ENCODE measurements at regions not wholly inside any gene's neighbourhood (a gene's known extent, or its start where the extent isn't known, plus 50 kb on each side); places are given as distances from the start of the nearest gene placed in this dataset.

GRCh38 chr12:68392376-68392775 lies 60.2 kb upstream of the MDM1 start:
- Histone ChIP-seq H3K36me3 (replicated peaks in 1 of 2; ENCODE audit: control insufficient read depth in 1 of 2, insufficient read depth in 2 of 2, low read length in 1 of 2) (no peaks in the 10 kb centered on the region), H3K9me2 (no peaks in the 10 kb centered on the region), H3K27ac (ENCODE audit: low read depth in 2 of 2, low read length in 1 of 2) (no peak overlapping the region), H3K4me3 (ENCODE audit: low read depth in 2 of 2, low read length in 1 of 2) (no peak overlapping the region), H3F3A (replicated peaks; ENCODE audit: insufficient read depth) (no peaks in the 10 kb centered on the region), H3K79me2 (ENCODE audit: insufficient read depth) (no peaks in the 10 kb centered on the region), H3K4me1 (ENCODE audit: control insufficient read depth in 1 of 2, insufficient read depth in 2 of 2, low read depth in 1 of 2, low read length in 1 of 2) (no peaks in the 10 kb centered on the region), H3K27me3 (ENCODE audit: insufficient read depth) (no peaks in the 10 kb centered on the region), H2AFZ (ENCODE audit: low read depth) (no peak overlapping the region), H4K20me1 (ENCODE audit: insufficient read depth) (no peaks in the 10 kb centered on the region), H3K4me2 (no peak overlapping the region), H3K9ac (no peak overlapping the region), H3K9me3 (no peaks in the 10 kb centered on the region; the same call in 1 of the 2 replicates)
- ChIA-PET CTCF (interaction anchor here (1.0 kb wide), 1 partner anchor 11 kb away, joined by 3 read pairs; no protein-coding TSS in a partner anchor), POLR2A (no interaction called here)
- no peak for DNase-seq
- TF ChIP-seq TCF12 (IDR thresholded peaks at IDR 0.05) (no peak), RXRA (IDR thresholded peaks at IDR 0.05; ENCODE audit: borderline replicate concordance, low read depth) (no peak), MEF2A (IDR thresholded peaks at IDR 0.05; ENCODE audit: borderline replicate concordance, low read depth) (no peak)
- TF ChIP-seq, protein P1, sequence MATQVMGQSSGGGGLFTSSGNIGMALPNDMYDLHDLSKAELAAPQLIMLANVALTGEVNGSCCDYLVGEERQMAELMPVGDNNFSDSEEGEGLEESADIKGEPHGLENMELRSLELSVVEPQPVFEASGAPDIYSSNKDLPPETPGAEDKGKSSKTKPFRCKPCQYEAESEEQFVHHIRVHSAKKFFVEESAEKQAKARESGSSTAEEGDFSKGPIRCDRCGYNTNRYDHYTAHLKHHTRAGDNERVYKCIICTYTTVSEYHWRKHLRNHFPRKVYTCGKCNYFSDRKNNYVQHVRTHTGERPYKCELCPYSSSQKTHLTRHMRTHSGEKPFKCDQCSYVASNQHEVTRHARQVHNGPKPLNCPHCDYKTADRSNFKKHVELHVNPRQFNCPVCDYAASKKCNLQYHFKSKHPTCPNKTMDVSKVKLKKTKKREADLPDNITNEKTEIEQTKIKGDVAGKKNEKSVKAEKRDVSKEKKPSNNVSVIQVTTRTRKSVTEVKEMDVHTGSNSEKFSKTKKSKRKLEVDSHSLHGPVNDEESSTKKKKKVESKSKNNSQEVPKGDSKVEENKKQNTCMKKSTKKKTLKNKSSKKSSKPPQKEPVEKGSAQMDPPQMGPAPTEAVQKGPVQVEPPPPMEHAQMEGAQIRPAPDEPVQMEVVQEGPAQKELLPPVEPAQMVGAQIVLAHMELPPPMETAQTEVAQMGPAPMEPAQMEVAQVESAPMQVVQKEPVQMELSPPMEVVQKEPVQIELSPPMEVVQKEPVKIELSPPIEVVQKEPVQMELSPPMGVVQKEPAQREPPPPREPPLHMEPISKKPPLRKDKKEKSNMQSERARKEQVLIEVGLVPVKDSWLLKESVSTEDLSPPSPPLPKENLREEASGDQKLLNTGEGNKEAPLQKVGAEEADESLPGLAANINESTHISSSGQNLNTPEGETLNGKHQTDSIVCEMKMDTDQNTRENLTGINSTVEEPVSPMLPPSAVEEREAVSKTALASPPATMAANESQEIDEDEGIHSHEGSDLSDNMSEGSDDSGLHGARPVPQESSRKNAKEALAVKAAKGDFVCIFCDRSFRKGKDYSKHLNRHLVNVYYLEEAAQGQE (IDR thresholded peaks at IDR 0.05; ENCODE audit: low read depth, low read length) = no peak
- TF ChIP-seq, protein P2, sequence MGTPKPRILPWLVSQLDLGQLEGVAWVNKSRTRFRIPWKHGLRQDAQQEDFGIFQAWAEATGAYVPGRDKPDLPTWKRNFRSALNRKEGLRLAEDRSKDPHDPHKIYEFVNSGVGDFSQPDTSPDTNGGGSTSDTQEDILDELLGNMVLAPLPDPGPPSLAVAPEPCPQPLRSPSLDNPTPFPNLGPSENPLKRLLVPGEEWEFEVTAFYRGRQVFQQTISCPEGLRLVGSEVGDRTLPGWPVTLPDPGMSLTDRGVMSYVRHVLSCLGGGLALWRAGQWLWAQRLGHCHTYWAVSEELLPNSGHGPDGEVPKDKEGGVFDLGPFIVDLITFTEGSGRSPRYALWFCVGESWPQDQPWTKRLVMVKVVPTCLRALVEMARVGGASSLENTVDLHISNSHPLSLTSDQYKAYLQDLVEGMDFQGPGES (IDR thresholded peaks at IDR 0.05; ENCODE audit: low read depth, low read length) = no peak

DNA sequence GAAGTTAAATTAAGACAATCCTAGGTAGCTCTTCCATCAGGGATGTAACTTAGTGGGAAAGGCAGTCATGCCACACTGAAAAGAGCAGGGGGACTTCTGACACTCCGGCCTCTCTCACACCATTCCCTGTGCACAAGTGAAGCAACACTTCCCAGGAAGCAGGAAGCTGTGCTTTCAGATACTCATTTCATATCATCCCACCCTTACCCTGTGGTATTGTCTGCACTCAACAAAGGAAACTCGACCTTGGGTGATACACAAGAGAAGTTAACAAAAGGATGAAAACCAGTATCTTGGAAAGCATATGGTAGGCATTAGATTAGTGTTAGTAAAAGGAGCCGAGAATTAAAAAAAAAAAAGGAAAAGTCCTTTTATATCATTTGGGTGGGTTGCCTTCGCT lies 61.3 kb upstream of the MDM1 start:
- WGBS (ENCODE audit: low lambda C conversion rate) = 61% methylated on average over 4 of the region's 4 CpGs
- no peaks in the 10 kb centered on the region for H4K20me1 ChIP-seq (ENCODE audit: insufficient read depth)
- ChIA-PET POLR2A (no interaction called here), CTCF (interaction anchor here (1.0 kb wide), 1 partner anchor 12 kb away, joined by 3 read pairs; no protein-coding TSS in a partner anchor)
- no peaks in the 10 kb centered on the region for H3K27me3 ChIP-seq (ENCODE audit: insufficient read depth)
- H3K9me2 ChIP-seq = no peaks in the 10 kb centered on the region
- TF ChIP-seq JUND (IDR thresholded peaks at IDR 0.05) (no peak), TEAD4 (IDR thresholded peaks at IDR 0.05; ENCODE audit: borderline replicate concordance, insufficient read depth) (no peak), RFX5 (IDR thresholded peaks at IDR 0.05; ENCODE audit: low read length) (no peak), FOXM1 (IDR thresholded peaks at IDR 0.05; ENCODE audit: low read depth) (no peak), NRF1 (IDR thresholded peaks at IDR 0.05; ENCODE audit: low read depth, low read length) (no peak), RCOR1 (IDR thresholded peaks at IDR 0.05; ENCODE audit: low read length) (no peak), RAD21 (IDR thresholded peaks at IDR 0.05; ENCODE audit: low read length) (no peak), EZH2phosphoT487 (IDR thresholded peaks at IDR 0.05; ENCODE audit: borderline replicate concordance, low read depth) (no peak), GABPA (IDR thresholded peaks at IDR 0.05; ENCODE audit: low read depth) (no peak), ELF1 (IDR thresholded peaks at IDR 0.05) (no peak), MEF2A (IDR thresholded peaks at IDR 0.05; ENCODE audit: borderline replicate concordance, low read depth) (no peak), GATA2 (CRISPR knock-in tag; IDR thresholded peaks at IDR 0.05) (no peak), MXI1 (IDR thresholded peaks at IDR 0.05; ENCODE audit: low read depth, low read length) (no peak)
- TF ChIP-seq, protein P2 (IDR thresholded peaks at IDR 0.05; ENCODE audit: low read depth, low read length) = no peak
- TF ChIP-seq, protein P3, sequence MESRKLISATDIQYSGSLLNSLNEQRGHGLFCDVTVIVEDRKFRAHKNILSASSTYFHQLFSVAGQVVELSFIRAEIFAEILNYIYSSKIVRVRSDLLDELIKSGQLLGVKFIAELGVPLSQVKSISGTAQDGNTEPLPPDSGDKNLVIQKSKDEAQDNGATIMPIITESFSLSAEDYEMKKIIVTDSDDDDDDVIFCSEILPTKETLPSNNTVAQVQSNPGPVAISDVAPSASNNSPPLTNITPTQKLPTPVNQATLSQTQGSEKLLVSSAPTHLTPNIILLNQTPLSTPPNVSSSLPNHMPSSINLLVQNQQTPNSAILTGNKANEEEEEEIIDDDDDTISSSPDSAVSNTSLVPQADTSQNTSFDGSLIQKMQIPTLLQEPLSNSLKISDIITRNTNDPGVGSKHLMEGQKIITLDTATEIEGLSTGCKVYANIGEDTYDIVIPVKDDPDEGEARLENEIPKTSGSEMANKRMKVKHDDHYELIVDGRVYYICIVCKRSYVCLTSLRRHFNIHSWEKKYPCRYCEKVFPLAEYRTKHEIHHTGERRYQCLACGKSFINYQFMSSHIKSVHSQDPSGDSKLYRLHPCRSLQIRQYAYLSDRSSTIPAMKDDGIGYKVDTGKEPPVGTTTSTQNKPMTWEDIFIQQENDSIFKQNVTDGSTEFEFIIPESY (IDR thresholded peaks at IDR 0.05; ENCODE audit: borderline replicate concordance, low read depth) = no peak
- H3K9me3 ChIP-seq = no peaks in the 10 kb centered on the region; the same call in 1 of the 2 replicates
- no peak overlapping the region for H3K4me3 ChIP-seq (ENCODE audit: low read depth in 2 of 2, low read length in 1 of 2)
- H3K4me1 ChIP-seq (ENCODE audit: control insufficient read depth in 1 of 2, insufficient read depth in 2 of 2, low read depth in 1 of 2, low read length in 1 of 2) = no peaks in the 10 kb centered on the region
- no peak overlapping the region for H3K27ac ChIP-seq (ENCODE audit: low read depth in 2 of 2, low read length in 1 of 2)
- no peak overlapping the region for H3K9ac ChIP-seq
- DNase-seq = no peak
- H3K4me2 ChIP-seq = no peak overlapping the region
- H3K79me2 ChIP-seq (ENCODE audit: insufficient read depth) = no peaks in the 10 kb centered on the region
- no peaks in the 10 kb centered on the region for H3F3A ChIP-seq (replicated peaks; ENCODE audit: insufficient read depth)
- H2AFZ ChIP-seq (ENCODE audit: low read depth) = no peak overlapping the region
- no peaks in the 10 kb centered on the region for H3K36me3 ChIP-seq (replicated peaks in 1 of 2; ENCODE audit: control insufficient read depth in 1 of 2, insufficient read depth in 2 of 2, low read length in 1 of 2)
